H9 (cell line): ENCODE measurements at regions not wholly inside any gene's neighbourhood (a gene's known extent, or its start where the extent isn't known, plus 50 kb on each side); places are given as distances from the start of the nearest gene placed in this dataset.

Experiments used
- DNase-seq: peaks from one replicate; pipeline ENCODE4 v3.0.0-alpha.2; 2017
- H2AFZ ChIP-seq: one replicate; pipeline ENCODE4 v1.6.1; 2013; ENCODE audit warnings: mild to moderate bottlenecking, low read length, control low read depth, moderate library complexity
- H2AK5ac ChIP-seq: 2 replicates; pipeline ENCODE4 v1.6.1; 2013; ENCODE audit warnings: low read length, control low read depth, mixed read lengths; ENCODE audit not compliant: insufficient read length
- H2BK120ac ChIP-seq: one replicate; pipeline ENCODE4 v1.6.1; 2013; ENCODE audit warnings: low read depth, mild to moderate bottlenecking, low read length, control low read depth, inconsistent platforms; ENCODE audit not compliant: poor library complexity, severe bottlenecking
- H2BK12ac ChIP-seq: 2 replicates; pipeline ENCODE4 v1.6.1; 2013; ENCODE audit warnings: low read length, control low read depth, mixed read lengths, low read depth; ENCODE audit not compliant: insufficient read length
- H2BK15ac ChIP-seq: 2 replicates; pipeline ENCODE4 v1.6.1; 2013; ENCODE audit warnings: low read depth, low read length, control low read depth
- H2BK20ac ChIP-seq: one replicate; pipeline ENCODE4 v1.6.1; 2013; ENCODE audit warnings: low read depth, mild to moderate bottlenecking, low read length, control low read depth, inconsistent platforms; ENCODE audit not compliant: poor library complexity, severe bottlenecking
- H2BK5ac ChIP-seq: 2 replicates; pipeline ENCODE4 v1.6.1; 2013; ENCODE audit warnings: low read length, control low read depth, mixed read lengths; ENCODE audit not compliant: insufficient read length
- H3K14ac ChIP-seq: 2 replicates; pipeline ENCODE4 v1.6.1; 2013; ENCODE audit warnings: low read length, control low read depth; ENCODE audit not compliant: insufficient read depth
- H3K18ac ChIP-seq: 2 replicates; pipeline ENCODE4 v1.6.1; 2013; ENCODE audit warnings: low read depth, mild to moderate bottlenecking, mixed read lengths, low read length, control low read depth; ENCODE audit not compliant: insufficient read length
- H3K23ac ChIP-seq: 2 replicates; pipeline ENCODE4 v1.6.1; 2013; ENCODE audit warnings: low read length, control low read depth, mixed read lengths, low read depth; ENCODE audit not compliant: insufficient read length
- H3K23me2 ChIP-seq: 2 replicates; pipeline ENCODE4 v1.6.1; 2013; ENCODE audit warnings: low read depth, mild to moderate bottlenecking, mixed read lengths, low read length, control low read depth; ENCODE audit not compliant: insufficient read length, poor library complexity, severe bottlenecking
- H3K27ac ChIP-seq: 2 replicates; pipeline ENCODE4 v1.5.1; 2013; ENCODE audit warnings: low read length, control low read depth, mixed read lengths, low read depth; ENCODE audit not compliant: insufficient read length
- H3K27me3 ChIP-seq: 2 replicates; pipeline ENCODE4 v1.6.1; 2013; ENCODE audit warnings: low read length, control low read depth, inconsistent platforms; ENCODE audit not compliant: insufficient read depth
- H3K4ac ChIP-seq: 2 replicates; pipeline ENCODE4 v1.6.1; 2013; ENCODE audit warnings: low read depth, mild to moderate bottlenecking, control low read depth, inconsistent platforms, low read length, moderate library complexity
- H3K4me1 ChIP-seq: 2 replicates; pipeline ENCODE4 v1.6.1; 2013; ENCODE audit warnings: low read length, control low read depth, inconsistent platforms; ENCODE audit not compliant: insufficient read depth
- H3K4me2 ChIP-seq: 2 replicates; pipeline ENCODE4 v1.6.1; 2013; ENCODE audit warnings: low read length, control low read depth, mixed read lengths; ENCODE audit not compliant: insufficient read length, insufficient read depth
- H3K56ac ChIP-seq: 2 replicates; pipeline ENCODE4 v1.6.1; 2013; ENCODE audit warnings: low read depth, mild to moderate bottlenecking, mixed read lengths, low read length, control low read depth; ENCODE audit not compliant: insufficient read length
- H3K79me1 ChIP-seq: 2 replicates; pipeline ENCODE4 v1.6.1; 2013; ENCODE audit warnings: low read depth, mild to moderate bottlenecking, moderate library complexity, low read length, control low read depth, inconsistent platforms; ENCODE audit not compliant: insufficient read depth, poor library complexity, severe bottlenecking
- H3K79me2 ChIP-seq: 2 replicates; pipeline ENCODE4 v1.6.1; 2013; ENCODE audit warnings: low read length, control low read depth, inconsistent platforms; ENCODE audit not compliant: insufficient read depth
- H3K9ac ChIP-seq: 2 replicates; pipeline ENCODE4 v1.6.1; 2013; ENCODE audit warnings: low read length, control low read depth, mixed read lengths; ENCODE audit not compliant: insufficient read length; ENCODE audit errors: extremely low read depth
- H3K9me3 ChIP-seq: one replicate; pipeline ENCODE4 v1.6.1; 2013; ENCODE audit warnings: low read depth, low read length, inconsistent platforms; ENCODE audit not compliant: control insufficient read depth
- H3T11ph ChIP-seq: one replicate; pipeline ENCODE4 v1.6.1; 2013; ENCODE audit warnings: mild to moderate bottlenecking, low read length, control low read depth, inconsistent platforms
- H4K20me1 ChIP-seq: one replicate; pipeline ENCODE4 v1.6.1; 2013; ENCODE audit not compliant: control insufficient read depth, insufficient read length, insufficient read depth
- H4K5ac ChIP-seq: 2 replicates; pipeline ENCODE4 v1.6.1; 2013; ENCODE audit warnings: low read depth, mild to moderate bottlenecking, mixed read lengths, low read length, control low read depth; ENCODE audit not compliant: insufficient read length
- H4K8ac ChIP-seq: replicated peaks from 2 replicates; pipeline ENCODE4 v1.6.1; 2013; ENCODE audit warnings: low read length, control low read depth, mixed read lengths, low read depth; ENCODE audit not compliant: insufficient read length
- H4K91ac ChIP-seq: 2 replicates; pipeline ENCODE4 v1.6.1; 2013; ENCODE audit warnings: low read depth, mild to moderate bottlenecking, moderate library complexity, mixed read lengths, low read length, control low read depth; ENCODE audit not compliant: insufficient read length
- H3K27ac Mint-ChIP-seq, 3 experiments: 2 replicates in 2 of 3; 3 replicates in 1 of 3; pipeline ENCODE4 v1.8.0; 2020 to 2021; ENCODE audit warnings: mixed read lengths in 3 of 3, mild to moderate bottlenecking in 1 of 3, moderate library complexity in 1 of 3
- H3K27me3 Mint-ChIP-seq: 2 replicates; pipeline ENCODE4 v1.8.0; 2021; ENCODE audit warnings: low read depth, mild to moderate bottlenecking, moderate library complexity, mixed read lengths
- H3K36me3 Mint-ChIP-seq, 3 experiments: 2 replicates in 2 of 3; 3 replicates in 1 of 3; pipeline ENCODE4 v1.8.0; 2020 to 2021; ENCODE audit warnings: low read depth in 3 of 3, mixed read lengths in 3 of 3; ENCODE audit not compliant: insufficient read depth in 1 of 3
- H3K4me1 Mint-ChIP-seq, 2 experiments: 2 replicates each; pipeline ENCODE4 v1.8.0; 2020; ENCODE audit warnings: mixed read lengths in 2 of 2
- H3K4me3 Mint-ChIP-seq, 2 experiments: 2 replicates in 1 of 2; 3 replicates in 1 of 2; pipeline ENCODE4 v1.8.0; 2020 to 2021; ENCODE audit warnings: mild to moderate bottlenecking in 2 of 2, mixed read lengths in 2 of 2, moderate library complexity in 1 of 2
- H3K9me3 Mint-ChIP-seq, 2 experiments: 2 replicates in 1 of 2; 3 replicates in 1 of 2; pipeline ENCODE4 v1.8.0; 2020; ENCODE audit warnings: mild to moderate bottlenecking in 2 of 2, mixed read lengths in 2 of 2, moderate library complexity in 1 of 2
- CTCF ChIP-seq: fragments of 200-600 bp; sonication (generic); conservative IDR thresholded peaks from 3 replicates; pipeline ENCODE4 v1.8.0; 2021; ENCODE audit warnings: antibody characterized with exemption, mild to moderate bottlenecking

- H3K27me3 Mint-ChIP-seq = peaks cover 34% of the 10 kb centered on the region
- Histone ChIP-seq H2BK12ac (no peak overlapping the region), H4K91ac (no peak overlapping the region), H4K5ac (no peak overlapping the region), H3K27ac (no peak overlapping the region), H3K56ac (no peak overlapping the region), H3K14ac (no peak overlapping the region), H3K9me3 (no peaks in the 10 kb centered on the region), H3K23me2 (no peaks in the 10 kb centered on the region), H3K18ac (no peak overlapping the region), H3K79me2 (no peaks in the 10 kb centered on the region), H3K9ac (no peak overlapping the region), H2BK120ac (no peak overlapping the region), H4K8ac (no peak overlapping the region), H2BK5ac (no peak overlapping the region), H3K23ac (no peak overlapping the region), H4K20me1 (no peaks in the 10 kb centered on the region), H2AK5ac (no peak overlapping the region), H3K4me2 (no peak overlapping the region), H2BK15ac (no peak overlapping the region), H3K79me1 (no peaks in the 10 kb centered on the region), H3K4me1 (no peaks in the 10 kb centered on the region), H3K27me3 (no peaks in the 10 kb centered on the region; the same call in 1 of the 2 replicates), H2BK20ac (no peak overlapping the region), H3T11ph (no peak overlapping the region), H2AFZ (no peak overlapping the region), H3K4ac (no peak overlapping the region)
- H3K4me3 Mint-ChIP-seq = no peak overlapping the region
- H3K4me1 Mint-ChIP-seq = peaks cover 0 to 2% of the 10 kb centered on the region in 2 experiments; a peak in 1 of 4 replicates
- peaks cover 0 to 10% of the 10 kb centered on the region in 2 experiments; a peak in 3 of 5 replicates for H3K9me3 Mint-ChIP-seq
- peaks cover 0 to 2% (median 0%) of the 10 kb centered on the region in 3 experiments; a peak in 3 of 7 replicates for H3K36me3 Mint-ChIP-seq
- TF ChIP-seq CTCF = no peak
- no peak for DNase-seq
- H3K27ac Mint-ChIP-seq = no peak overlapping the region
Observed at GRCh38 chr20:23237201-23237600, 113.4 kb upstream of the NXT1 start.
